Neural cell (in vitro differentiated cells): ENCODE measurements at regions not wholly inside any gene's neighbourhood (a gene's known extent, or its start where the extent isn't known, plus 50 kb on each side); places are given as distances from the start of the nearest gene placed in this dataset.

Experiments
- H2AFZ ChIP-seq: fragments of 200-600, 300-800 bp; sonication (generic), shearing (Covaris generic); 2 replicates; pipeline ENCODE4 v1.6.0; 2014; ENCODE audit warnings: low read depth, mild to moderate bottlenecking, antibody characterized with exemption, low read length, moderate library complexity
- H3F3A ChIP-seq: fragments of 200-600 bp; shearing (Covaris generic); 2 replicates; pipeline ENCODE4 v1.6.1; 2016; ENCODE audit warnings: mild to moderate bottlenecking, moderate library complexity, mixed read lengths, antibody characterized with exemption, low read length; ENCODE audit not compliant: insufficient read depth, poor library complexity, severe bottlenecking
- H3K27ac ChIP-seq: fragments of 200-600, 300-800 bp; sonication (generic), shearing (Covaris generic); 2 replicates; pipeline ENCODE4 v1.5.1; 2014; ENCODE audit warnings: mild to moderate bottlenecking, low read length, moderate library complexity
- H3K27me3 ChIP-seq: fragments of 300-800, 200-600 bp; sonication (generic), shearing (Covaris generic); 2 replicates; pipeline ENCODE4 v1.6.0; 2014; ENCODE audit warnings: mild to moderate bottlenecking, low read depth, low read length, moderate library complexity; ENCODE audit not compliant: insufficient read depth
- H3K36me3 ChIP-seq: fragments of 300-800, 200-600 bp; sonication (generic), shearing (Covaris generic); 2 replicates; pipeline ENCODE4 v1.5.1; 2014; ENCODE audit warnings: mild to moderate bottlenecking, antibody characterized with exemption, low read length, moderate library complexity; ENCODE audit not compliant: insufficient read depth
- H3K4me2 ChIP-seq: fragments of 300-800, 200-600 bp; sonication (generic), shearing (Covaris generic); 2 replicates; pipeline ENCODE4 v1.6.0; 2014; ENCODE audit warnings: mild to moderate bottlenecking, low read length
- H3K4me3 ChIP-seq: fragments of 300-800, 200-600 bp; sonication (generic), shearing (Covaris generic); 2 replicates; pipeline ENCODE4 v1.5.1; 2014; ENCODE audit warnings: mild to moderate bottlenecking, low read length, moderate library complexity
- H3K79me2 ChIP-seq: fragments of 200-600 bp; shearing (Covaris generic); replicated peaks from 2 replicates; pipeline ENCODE4 v1.6.0; 2014; ENCODE audit warnings: mild to moderate bottlenecking, low read length, moderate library complexity; ENCODE audit not compliant: insufficient read depth
- H3K9ac ChIP-seq: fragments of 300-800, 200-600 bp; sonication (generic), shearing (Covaris generic); 2 replicates; pipeline ENCODE4 v1.6.1; 2016; ENCODE audit warnings: mild to moderate bottlenecking, low read length, mixed read lengths
- H3K9me2 ChIP-seq: fragments of 200-600 bp; shearing (Covaris generic); 2 replicates; pipeline ENCODE4 v1.6.1; 2016; ENCODE audit warnings: mild to moderate bottlenecking, low read length, mixed read lengths; ENCODE audit not compliant: insufficient read depth
- H3K9me3 ChIP-seq: fragments of 200-600, 300-800 bp; sonication (generic), shearing (Covaris generic); 2 replicates; pipeline ENCODE4 v1.6.1; 2016; ENCODE audit warnings: mild to moderate bottlenecking, mixed run types, low read length, moderate library complexity, mixed read lengths
- H4K20me1 ChIP-seq: fragments of 200-600 bp; shearing (Covaris generic); 2 replicates; pipeline ENCODE4 v1.6.1; 2016; ENCODE audit warnings: mild to moderate bottlenecking, mixed run types; ENCODE audit not compliant: insufficient read depth
- EP300 ChIP-seq: fragments of 450-650 bp; conservative IDR thresholded peaks from 2 replicates; pipeline ENCODE4 v1.6.1; 2014; ENCODE audit warnings: antibody characterized with exemption, mild to moderate bottlenecking, moderate library complexity; ENCODE audit not compliant: poor library complexity, severe bottlenecking
- EZH2 ChIP-seq: fragments of 200-600, 300-800 bp; shearing (Covaris generic), sonication (generic); IDR thresholded peaks from 2 replicates; pipeline ENCODE4 v1.6.1; 2014; ENCODE audit warnings: antibody characterized with exemption, low read length, borderline replicate concordance, mild to moderate bottlenecking; ENCODE audit not compliant: insufficient read depth, poor library complexity, severe bottlenecking
- MXI1 ChIP-seq: fragments of 450-650 bp; conservative IDR thresholded peaks from 2 replicates; pipeline ENCODE4 v1.6.1; 2014; ENCODE audit warnings: antibody characterized with exemption, mild to moderate bottlenecking; ENCODE audit not compliant: poor library complexity, severe bottlenecking
- POLR2AphosphoS5 ChIP-seq: IDR thresholded peaks from 2 replicates; pipeline ENCODE4 v1.6.1; 2012
- RAD21 ChIP-seq: fragments of 450-650 bp; conservative IDR thresholded peaks from 2 replicates; pipeline ENCODE4 v1.6.1; 2014; ENCODE audit warnings: antibody characterized with exemption, mild to moderate bottlenecking, moderate library complexity
- SMC3 ChIP-seq: fragments of 450-650 bp; conservative IDR thresholded peaks from 2 replicates; pipeline ENCODE4 v1.6.1; 2014; ENCODE audit warnings: antibody characterized with exemption, mild to moderate bottlenecking, moderate library complexity; ENCODE audit not compliant: poor library complexity
- TAF1 ChIP-seq: IDR thresholded peaks from 2 replicates; pipeline ENCODE4 v1.6.1; 2012; ENCODE audit warnings: low read depth
- TF ChIP-seq, protein P1 (sequence below): fragments of 450-650 bp; IDR thresholded peaks from 2 replicates; pipeline ENCODE4 v1.5.1; 2014; ENCODE audit warnings: antibody characterized with exemption, mild to moderate bottlenecking, moderate library complexity; ENCODE audit not compliant: poor library complexity, severe bottlenecking
- TF ChIP-seq, protein P2 (sequence below): IDR thresholded peaks from 2 replicates; pipeline ENCODE4 v1.6.1; 2012; ENCODE audit warnings: borderline replicate concordance

DNA sequence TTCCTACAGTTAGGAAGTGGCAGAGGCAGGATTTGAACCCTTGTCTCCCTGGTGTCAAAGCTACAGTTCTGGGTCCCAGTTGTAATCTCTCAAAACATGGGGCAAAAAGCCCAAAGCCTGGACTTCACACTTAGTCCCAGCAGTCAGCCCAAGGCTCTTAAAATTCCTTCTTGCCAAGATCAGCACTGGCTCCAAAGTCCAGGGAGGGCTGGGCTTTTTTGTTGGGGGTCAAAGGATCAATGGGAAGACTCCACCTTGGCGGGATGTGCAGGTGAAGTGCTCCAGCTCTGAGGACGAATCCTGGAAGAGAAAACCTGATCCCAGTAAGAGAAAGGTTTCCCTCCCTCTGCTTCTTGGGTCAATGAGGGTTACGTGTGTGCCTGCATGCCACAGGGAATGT lies 195.5 kb downstream of the HAPSTR1 start:
- Histone ChIP-seq H3K27ac (no peak overlapping the region), H3F3A (no peaks in the 10 kb centered on the region), H3K36me3 (no peaks in the 10 kb centered on the region), H3K27me3 (no peaks in the 10 kb centered on the region), H2AFZ (no peak overlapping the region), H3K4me3 (no peak overlapping the region), H3K9me2 (no peaks in the 10 kb centered on the region), H3K4me2 (no peak overlapping the region), H4K20me1 (no peaks in the 10 kb centered on the region), H3K9me3 (no peaks in the 10 kb centered on the region), H3K79me2 (no peaks in the 10 kb centered on the region), H3K9ac (no peak overlapping the region)
- TF ChIP-seq, protein P1, sequence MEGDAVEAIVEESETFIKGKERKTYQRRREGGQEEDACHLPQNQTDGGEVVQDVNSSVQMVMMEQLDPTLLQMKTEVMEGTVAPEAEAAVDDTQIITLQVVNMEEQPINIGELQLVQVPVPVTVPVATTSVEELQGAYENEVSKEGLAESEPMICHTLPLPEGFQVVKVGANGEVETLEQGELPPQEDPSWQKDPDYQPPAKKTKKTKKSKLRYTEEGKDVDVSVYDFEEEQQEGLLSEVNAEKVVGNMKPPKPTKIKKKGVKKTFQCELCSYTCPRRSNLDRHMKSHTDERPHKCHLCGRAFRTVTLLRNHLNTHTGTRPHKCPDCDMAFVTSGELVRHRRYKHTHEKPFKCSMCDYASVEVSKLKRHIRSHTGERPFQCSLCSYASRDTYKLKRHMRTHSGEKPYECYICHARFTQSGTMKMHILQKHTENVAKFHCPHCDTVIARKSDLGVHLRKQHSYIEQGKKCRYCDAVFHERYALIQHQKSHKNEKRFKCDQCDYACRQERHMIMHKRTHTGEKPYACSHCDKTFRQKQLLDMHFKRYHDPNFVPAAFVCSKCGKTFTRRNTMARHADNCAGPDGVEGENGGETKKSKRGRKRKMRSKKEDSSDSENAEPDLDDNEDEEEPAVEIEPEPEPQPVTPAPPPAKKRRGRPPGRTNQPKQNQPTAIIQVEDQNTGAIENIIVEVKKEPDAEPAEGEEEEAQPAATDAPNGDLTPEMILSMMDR: no peak
- TF ChIP-seq POLR2AphosphoS5 (no peak), MXI1 (no peak), RAD21 (no peak)

DNA sequence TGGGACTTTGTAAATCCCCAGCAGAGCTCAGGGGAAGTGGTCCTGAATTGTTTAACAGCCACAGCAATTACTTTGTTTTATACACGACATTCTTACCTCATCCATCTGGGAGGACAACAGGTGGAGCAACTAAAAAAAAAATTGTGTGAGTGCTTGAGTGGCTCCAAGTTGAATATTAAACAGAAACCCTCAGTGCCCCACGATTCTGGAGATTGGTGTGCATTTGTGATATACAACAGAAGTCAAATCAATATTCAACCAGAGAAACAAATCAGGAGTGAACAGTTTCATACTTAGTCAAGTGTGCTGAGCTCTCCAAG lies 204.8 kb downstream of the HAPSTR1 start:
- TF ChIP-seq TAF1: no peak
- TF ChIP-seq, protein P2, sequence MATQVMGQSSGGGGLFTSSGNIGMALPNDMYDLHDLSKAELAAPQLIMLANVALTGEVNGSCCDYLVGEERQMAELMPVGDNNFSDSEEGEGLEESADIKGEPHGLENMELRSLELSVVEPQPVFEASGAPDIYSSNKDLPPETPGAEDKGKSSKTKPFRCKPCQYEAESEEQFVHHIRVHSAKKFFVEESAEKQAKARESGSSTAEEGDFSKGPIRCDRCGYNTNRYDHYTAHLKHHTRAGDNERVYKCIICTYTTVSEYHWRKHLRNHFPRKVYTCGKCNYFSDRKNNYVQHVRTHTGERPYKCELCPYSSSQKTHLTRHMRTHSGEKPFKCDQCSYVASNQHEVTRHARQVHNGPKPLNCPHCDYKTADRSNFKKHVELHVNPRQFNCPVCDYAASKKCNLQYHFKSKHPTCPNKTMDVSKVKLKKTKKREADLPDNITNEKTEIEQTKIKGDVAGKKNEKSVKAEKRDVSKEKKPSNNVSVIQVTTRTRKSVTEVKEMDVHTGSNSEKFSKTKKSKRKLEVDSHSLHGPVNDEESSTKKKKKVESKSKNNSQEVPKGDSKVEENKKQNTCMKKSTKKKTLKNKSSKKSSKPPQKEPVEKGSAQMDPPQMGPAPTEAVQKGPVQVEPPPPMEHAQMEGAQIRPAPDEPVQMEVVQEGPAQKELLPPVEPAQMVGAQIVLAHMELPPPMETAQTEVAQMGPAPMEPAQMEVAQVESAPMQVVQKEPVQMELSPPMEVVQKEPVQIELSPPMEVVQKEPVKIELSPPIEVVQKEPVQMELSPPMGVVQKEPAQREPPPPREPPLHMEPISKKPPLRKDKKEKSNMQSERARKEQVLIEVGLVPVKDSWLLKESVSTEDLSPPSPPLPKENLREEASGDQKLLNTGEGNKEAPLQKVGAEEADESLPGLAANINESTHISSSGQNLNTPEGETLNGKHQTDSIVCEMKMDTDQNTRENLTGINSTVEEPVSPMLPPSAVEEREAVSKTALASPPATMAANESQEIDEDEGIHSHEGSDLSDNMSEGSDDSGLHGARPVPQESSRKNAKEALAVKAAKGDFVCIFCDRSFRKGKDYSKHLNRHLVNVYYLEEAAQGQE: no peak
- no peak for TF ChIP-seq POLR2AphosphoS5
- TF ChIP-seq EP300: no peak
- no peak for TF ChIP-seq MXI1
- TF ChIP-seq, protein P1: no peak
- no peak for TF ChIP-seq RAD21
- TF ChIP-seq EZH2: no peak
- no peak for TF ChIP-seq SMC3
- Histone ChIP-seq H3K27ac (no peak overlapping the region), H3K27me3 (no peaks in the 10 kb centered on the region), H3K36me3 (no peaks in the 10 kb centered on the region), H3K9me3 (no peaks in the 10 kb centered on the region), H2AFZ (no peak overlapping the region), H3K9me2 (no peaks in the 10 kb centered on the region), H4K20me1 (no peaks in the 10 kb centered on the region), H3K4me3 (no peak overlapping the region), H3F3A (no peaks in the 10 kb centered on the region), H3K4me2 (no peak overlapping the region), H3K79me2 (no peaks in the 10 kb centered on the region), H3K9ac (no peak overlapping the region)
